ENCODE measurements at regions not wholly inside any gene's neighbourhood (a gene's known extent, or its start where the extent isn't known, plus 50 kb on each side); places are given as distances from the start of the nearest gene placed in this dataset.

DNA sequence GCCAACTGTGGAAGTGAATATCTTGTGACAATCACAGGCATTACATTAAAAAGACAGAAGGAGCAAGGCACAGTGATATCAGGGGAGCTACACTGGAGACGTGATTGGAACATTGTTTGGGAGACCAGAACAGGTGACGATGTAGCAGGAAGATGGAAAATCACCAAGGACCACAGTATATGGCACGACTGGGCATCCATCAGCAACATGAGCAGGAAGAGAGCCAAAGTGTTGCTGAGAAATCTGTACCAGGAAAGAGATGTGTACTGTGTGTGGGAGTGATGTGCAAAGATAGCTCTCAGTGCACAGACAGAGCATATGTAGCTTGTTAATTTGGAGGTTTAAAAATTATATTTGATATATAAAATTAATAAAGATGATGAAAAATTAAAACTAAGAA, 790.6 kb upstream of the ADGRL2 start:
- no peak overlapping the region for H3K14ac ChIP-seq (ENCODE audit: low read length in 2 of 2)
- H3K4me3 ChIP-seq (ENCODE audit: insufficient read depth in 1 of 2, low read depth in 1 of 2, low read length in 2 of 2): no peak overlapping the region
- no peak overlapping the region for H3K4me2 ChIP-seq (ENCODE audit: low read length, poor library complexity, severe bottlenecking)
- no peak overlapping the region for H2BK12ac ChIP-seq (ENCODE audit: low read length in 2 of 2)
- H2BK15ac ChIP-seq (ENCODE audit: low read depth, poor library complexity, severe bottlenecking): no peak overlapping the region
- no peak for DNase-seq
- WGBS: 95% methylated on average over 3 of the region's 3 CpGs
- H2BK120ac ChIP-seq (ENCODE audit: low read depth, low read length): no peak overlapping the region
- no peak overlapping the region for H2AK5ac ChIP-seq (ENCODE audit: low read length, severe bottlenecking)
- H2AFZ ChIP-seq (ENCODE audit: low read depth, low read length): no peak overlapping the region
- H3K79me1 ChIP-seq (replicated peaks; ENCODE audit: low read length, poor library complexity, severe bottlenecking): no peaks in the 10 kb centered on the region
- no peak overlapping the region for H3K9ac ChIP-seq (ENCODE audit: low read length)
- no peaks in the 10 kb centered on the region for H3K36me3 ChIP-seq (ENCODE audit: control insufficient read depth in 1 of 2, insufficient read depth in 2 of 2, low read depth in 1 of 2, low read length in 2 of 2)
- H4K8ac ChIP-seq (ENCODE audit: low read length): peak overlapping the region; percentile 60
- no peaks in the 10 kb centered on the region for H3K27me3 ChIP-seq (ENCODE audit: control insufficient read depth in 1 of 2, insufficient read depth in 1 of 2, low read length in 2 of 2)
- no peaks in the 10 kb centered on the region for H3K9me3 ChIP-seq (ENCODE audit: control insufficient read depth, low read length)
- no peak overlapping the region for H2BK5ac ChIP-seq (ENCODE audit: low read depth, low read length, poor library complexity, severe bottlenecking)
- H3K4me1 ChIP-seq (ENCODE audit: control insufficient read depth, insufficient read depth, low read depth, low read length): no peaks in the 10 kb centered on the region
- no peak overlapping the region for H3K18ac ChIP-seq (ENCODE audit: low read depth in 1 of 2, low read length in 2 of 2)
- H3K4ac ChIP-seq (ENCODE audit: low read depth in 1 of 2, low read length in 2 of 2): no peak overlapping the region
- peak overlapping the region; percentile 27 for H4K91ac ChIP-seq (ENCODE audit: low read length)
- H3K23ac ChIP-seq (ENCODE audit: low read length in 2 of 2): no peak overlapping the region
- no peak overlapping the region for H3K27ac ChIP-seq (ENCODE audit: low read length, poor library complexity, severe bottlenecking)

DNA sequence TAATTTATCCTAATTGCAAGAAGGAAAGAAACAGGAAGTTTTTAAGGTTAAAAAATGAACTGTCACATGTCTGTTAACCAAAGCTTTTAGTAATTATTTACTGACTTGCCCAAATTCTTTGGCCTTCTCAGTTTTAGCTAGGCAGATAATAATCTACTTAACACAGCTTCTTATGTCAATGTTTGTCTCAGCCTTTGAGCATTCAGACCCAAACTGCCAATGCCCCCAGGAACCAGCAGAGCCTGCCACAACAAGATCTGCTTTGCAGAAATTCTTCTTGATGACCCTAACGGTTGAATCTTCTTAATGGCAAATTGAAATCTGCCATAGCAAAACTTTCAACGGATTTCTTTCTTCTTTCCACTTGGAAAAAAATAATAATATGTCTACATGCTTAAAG, 792.4 kb upstream of the ADGRL2 start:
- no peak overlapping the region for H3K4me3 ChIP-seq (ENCODE audit: insufficient read depth in 1 of 2, low read depth in 1 of 2, low read length in 2 of 2)
- no peaks in the 10 kb centered on the region for H3K9me3 ChIP-seq (ENCODE audit: control insufficient read depth, low read length)
- H3K23ac ChIP-seq (ENCODE audit: low read length in 2 of 2): no peak overlapping the region
- no peak overlapping the region for H2AK5ac ChIP-seq (ENCODE audit: low read length, severe bottlenecking)
- DNase-seq: no peak
- no peak overlapping the region for H2BK15ac ChIP-seq (ENCODE audit: low read depth, poor library complexity, severe bottlenecking)
- H3K27me3 ChIP-seq (ENCODE audit: control insufficient read depth in 1 of 2, insufficient read depth in 1 of 2, low read length in 2 of 2): no peaks in the 10 kb centered on the region
- 40% methylated on average over 1 of the region's 2 CpGs for WGBS
- no peak overlapping the region for H2BK5ac ChIP-seq (ENCODE audit: low read depth, low read length, poor library complexity, severe bottlenecking)
- H3K4me2 ChIP-seq (ENCODE audit: low read length, poor library complexity, severe bottlenecking): no peak overlapping the region
- H3K4me1 ChIP-seq (ENCODE audit: control insufficient read depth, insufficient read depth, low read depth, low read length): no peaks in the 10 kb centered on the region
- H3K9ac ChIP-seq (ENCODE audit: low read length): no peak overlapping the region
- H3K4ac ChIP-seq (ENCODE audit: low read depth in 1 of 2, low read length in 2 of 2): no peak overlapping the region
- no peak overlapping the region for H3K27ac ChIP-seq (ENCODE audit: low read length, poor library complexity, severe bottlenecking)
- H4K91ac ChIP-seq (ENCODE audit: low read length): no peak overlapping the region
- no peak overlapping the region for H2BK12ac ChIP-seq (ENCODE audit: low read length in 2 of 2)
- no peaks in the 10 kb centered on the region for H3K79me1 ChIP-seq (replicated peaks; ENCODE audit: low read length, poor library complexity, severe bottlenecking)
- no peak overlapping the region for H2BK120ac ChIP-seq (ENCODE audit: low read depth, low read length)
- H3K36me3 ChIP-seq (ENCODE audit: control insufficient read depth in 1 of 2, insufficient read depth in 2 of 2, low read depth in 1 of 2, low read length in 2 of 2): no peaks in the 10 kb centered on the region
- H3K18ac ChIP-seq (ENCODE audit: low read depth in 1 of 2, low read length in 2 of 2): no peak overlapping the region
- no peak overlapping the region for H3K14ac ChIP-seq (ENCODE audit: low read length in 2 of 2)
- no peak overlapping the region for H2AFZ ChIP-seq (ENCODE audit: low read depth, low read length)
- no peak overlapping the region for H4K8ac ChIP-seq (ENCODE audit: low read length)

DNA sequence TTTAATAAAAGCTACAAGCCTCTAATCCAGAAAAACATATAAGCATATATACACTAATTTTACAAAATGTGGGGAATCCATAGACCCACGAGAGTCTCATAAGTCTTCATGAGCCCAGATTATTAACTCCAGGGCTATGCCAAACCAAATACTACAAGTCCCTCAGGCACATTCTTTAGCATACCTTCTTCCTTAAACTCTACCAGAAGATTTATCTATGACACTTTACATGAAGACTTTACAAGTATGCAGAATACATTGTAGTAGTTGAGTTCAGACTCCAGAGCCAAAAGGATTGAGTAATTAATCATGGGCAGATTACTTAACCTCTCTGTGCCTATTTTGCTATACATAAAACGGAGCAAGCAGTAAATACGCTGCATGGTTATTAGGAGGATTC, 793.7 kb upstream of the ADGRL2 start:
- Histone ChIP-seq H2BK120ac (ENCODE audit: low read depth, low read length) (no peak overlapping the region), H3K4me2 (ENCODE audit: low read length, poor library complexity, severe bottlenecking) (no peak overlapping the region), H4K91ac (ENCODE audit: low read length) (no peak overlapping the region), H3K9me3 (ENCODE audit: control insufficient read depth, low read length) (no peaks in the 10 kb centered on the region), H3K9ac (ENCODE audit: low read length) (no peak overlapping the region), H2BK12ac (ENCODE audit: low read length in 2 of 2) (no peak overlapping the region), H4K8ac (ENCODE audit: low read length) (no peak overlapping the region), H3K4ac (ENCODE audit: low read depth in 1 of 2, low read length in 2 of 2) (no peak overlapping the region), H2BK5ac (ENCODE audit: low read depth, low read length, poor library complexity, severe bottlenecking) (no peak overlapping the region), H3K27me3 (ENCODE audit: control insufficient read depth in 1 of 2, insufficient read depth in 1 of 2, low read length in 2 of 2) (no peaks in the 10 kb centered on the region), H3K4me3 (ENCODE audit: insufficient read depth in 1 of 2, low read depth in 1 of 2, low read length in 2 of 2) (no peak overlapping the region), H3K14ac (ENCODE audit: low read length in 2 of 2) (no peak overlapping the region), H3K4me1 (ENCODE audit: control insufficient read depth, insufficient read depth, low read depth, low read length) (no peaks in the 10 kb centered on the region), H3K36me3 (ENCODE audit: control insufficient read depth in 1 of 2, insufficient read depth in 2 of 2, low read depth in 1 of 2, low read length in 2 of 2) (no peaks in the 10 kb centered on the region), H3K79me1 (replicated peaks; ENCODE audit: low read length, poor library complexity, severe bottlenecking) (no peaks in the 10 kb centered on the region), H2AK5ac (ENCODE audit: low read length, severe bottlenecking) (no peak overlapping the region), H3K23ac (ENCODE audit: low read length in 2 of 2) (no peak overlapping the region), H2AFZ (ENCODE audit: low read depth, low read length) (no peak overlapping the region), H3K27ac (ENCODE audit: low read length, poor library complexity, severe bottlenecking) (no peak overlapping the region), H2BK15ac (ENCODE audit: low read depth, poor library complexity, severe bottlenecking) (no peak overlapping the region), H3K18ac (ENCODE audit: low read depth in 1 of 2, low read length in 2 of 2) (no peak overlapping the region)
- no peak for DNase-seq
- 94% methylated on average over 3 of the region's 3 CpGs for WGBS

DNA sequence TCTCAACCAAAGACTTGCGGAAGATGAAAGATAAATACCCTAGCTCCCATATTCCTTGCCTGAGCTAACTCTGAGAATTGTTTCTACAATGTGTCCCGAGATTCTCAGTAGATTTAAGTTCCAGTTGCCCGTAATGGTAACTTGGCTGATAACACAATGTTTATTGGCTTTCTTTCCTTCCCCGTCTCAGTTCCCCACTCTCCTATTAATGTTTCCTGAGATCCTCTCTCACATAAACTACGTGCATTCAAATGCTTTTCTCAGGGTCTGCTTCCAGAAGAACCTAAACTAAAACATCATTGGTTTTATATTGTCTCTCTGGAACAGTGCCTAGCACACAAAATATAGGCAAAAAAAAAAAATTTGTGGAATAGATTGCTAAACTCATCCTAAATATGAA, 794.2 kb upstream of the ADGRL2 start:
- no peaks in the 10 kb centered on the region for H3K79me1 ChIP-seq (replicated peaks; ENCODE audit: low read length, poor library complexity, severe bottlenecking)
- no peak overlapping the region for H2AK5ac ChIP-seq (ENCODE audit: low read length, severe bottlenecking)
- no peak overlapping the region for H2BK5ac ChIP-seq (ENCODE audit: low read depth, low read length, poor library complexity, severe bottlenecking)
- no peak overlapping the region for H3K9ac ChIP-seq (ENCODE audit: low read length)
- H3K23ac ChIP-seq (ENCODE audit: low read length in 2 of 2): no peak overlapping the region
- no peaks in the 10 kb centered on the region for H3K36me3 ChIP-seq (ENCODE audit: control insufficient read depth in 1 of 2, insufficient read depth in 2 of 2, low read depth in 1 of 2, low read length in 2 of 2)
- DNase-seq: no peak
- no peaks in the 10 kb centered on the region for H3K4me1 ChIP-seq (ENCODE audit: control insufficient read depth, insufficient read depth, low read depth, low read length)
- H4K8ac ChIP-seq (ENCODE audit: low read length): no peak overlapping the region
- H3K4me3 ChIP-seq (ENCODE audit: insufficient read depth in 1 of 2, low read depth in 1 of 2, low read length in 2 of 2): no peak overlapping the region
- no peak overlapping the region for H3K4me2 ChIP-seq (ENCODE audit: low read length, poor library complexity, severe bottlenecking)
- H3K4ac ChIP-seq (ENCODE audit: low read depth in 1 of 2, low read length in 2 of 2): no peak overlapping the region
- 91% methylated on average over 5 of the region's 5 CpGs for WGBS
- H3K9me3 ChIP-seq (ENCODE audit: control insufficient read depth, low read length): no peaks in the 10 kb centered on the region
- H4K91ac ChIP-seq (ENCODE audit: low read length): no peak overlapping the region
- no peak overlapping the region for H3K27ac ChIP-seq (ENCODE audit: low read length, poor library complexity, severe bottlenecking)
- no peaks in the 10 kb centered on the region for H3K27me3 ChIP-seq (ENCODE audit: control insufficient read depth in 1 of 2, insufficient read depth in 1 of 2, low read length in 2 of 2)
- no peak overlapping the region for H2AFZ ChIP-seq (ENCODE audit: low read depth, low read length)
- no peak overlapping the region for H2BK120ac ChIP-seq (ENCODE audit: low read depth, low read length)
- no peak overlapping the region for H3K14ac ChIP-seq (ENCODE audit: low read length in 2 of 2)
- no peak overlapping the region for H2BK15ac ChIP-seq (ENCODE audit: low read depth, poor library complexity, severe bottlenecking)
- no peak overlapping the region for H2BK12ac ChIP-seq (ENCODE audit: low read length in 2 of 2)
- H3K18ac ChIP-seq (ENCODE audit: low read depth in 1 of 2, low read length in 2 of 2): no peak overlapping the region

All from mesenchymal stem cell (in vitro differentiated cells and primary cell).